GM13976 (cell line): ENCODE measurements at regions not wholly inside any gene's neighbourhood (a gene's known extent, or its start where the extent isn't known, plus 50 kb on each side); places are given as distances from the start of the nearest gene placed in this dataset.

ENCODE experiments used
- DNase-seq: peaks from one replicate; pipeline ENCODE4 v3.0.0; 2012; ENCODE audit warnings: low spot score
- CTCF ChIP-seq: IDR thresholded peaks from 2 replicates; pipeline ENCODE4 v1.5.1; 2012; ENCODE audit warnings: borderline replicate concordance, mild to moderate bottlenecking; ENCODE audit not compliant: insufficient read depth; ENCODE audit errors: extremely low read depth, missing control alignments, control extremely low read depth
- in situ Hi-C: fragments of 300-500 bp; cut with MboI; formaldehyde crosslinking; loops from one replicate; pipeline ENCODE4 v1.12.0; 2022; ENCODE audit warnings: low sequenced_read_pairs, mixed read lengths, inconsistent platforms; ENCODE audit not compliant: unreplicated experiment

GRCh38 chr13:44305286-44305685 is 68.3 kb upstream of the SERP2 start:
- in situ Hi-C loops: no loop called here
- no peak for TF ChIP-seq CTCF
- no peak for DNase-seq

- in situ Hi-C loops: no loop called here
- no peak for DNase-seq
- no peak for TF ChIP-seq CTCF
Observed at GRCh38 chr13:44305917-44306370, 67.7 kb upstream of the SERP2 start.

GRCh38 chr13:44306371-44307192 is 67.0 kb upstream of the SERP2 start:
- DNase-seq: no peak
- in situ Hi-C loops: no loop called here
- no peak for TF ChIP-seq CTCF

- in situ Hi-C loops: no loop called here
- no peak for TF ChIP-seq CTCF
- no peak for DNase-seq
Observed at GRCh38 chr13:44307255-44307654, 66.4 kb upstream of the SERP2 start.

GRCh38 chr13:44307844-44308243 is 65.8 kb upstream of the SERP2 start:
- in situ Hi-C loops: no loop called here
- no peak for DNase-seq
- no peak for TF ChIP-seq CTCF

- TF ChIP-seq CTCF: no peak
- in situ Hi-C loops: no loop called here
- no peak for DNase-seq
Observed at GRCh38 chr13:44308352-44308751, 65.3 kb upstream of the SERP2 start.
